ENCODE measurements at regions not wholly inside any gene's neighbourhood (a gene's known extent, or its start where the extent isn't known, plus 50 kb on each side); places are given as distances from the start of the nearest gene placed in this dataset.

DNA sequence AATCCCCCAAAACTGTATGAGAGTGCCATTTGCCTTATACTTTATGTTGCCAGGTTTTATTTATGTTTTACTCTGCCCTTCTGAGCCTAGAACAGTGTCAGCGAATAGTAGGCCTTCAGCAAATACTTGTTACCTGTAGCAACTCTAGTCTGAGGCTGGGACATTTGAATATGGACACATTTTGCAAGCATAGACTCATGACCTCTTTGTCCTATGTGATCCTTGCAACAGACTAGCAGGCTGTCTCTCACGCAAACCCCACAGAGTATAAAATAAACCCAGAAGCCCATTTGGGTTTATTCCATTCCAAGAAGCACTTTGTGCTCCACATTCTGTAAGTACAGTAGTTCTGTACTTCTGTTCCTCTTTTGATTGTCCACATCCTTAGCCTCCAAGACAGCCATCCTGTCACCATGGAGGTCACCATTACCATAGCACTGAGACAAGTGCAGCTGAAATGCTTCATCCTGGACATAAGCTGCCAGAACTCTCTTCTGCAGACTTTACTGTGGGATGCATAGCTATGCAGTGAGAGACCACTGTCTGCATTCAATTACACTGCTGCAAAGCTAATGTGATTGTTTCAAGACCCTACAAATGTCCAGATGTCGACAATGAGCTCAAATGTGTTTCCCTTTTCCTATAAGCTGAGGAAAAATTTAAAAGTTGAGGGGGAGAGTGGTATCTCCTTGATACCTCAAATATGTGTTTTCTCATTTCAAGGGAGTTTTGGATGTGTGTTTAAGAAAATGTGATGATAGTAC lies 425.7 kb downstream of the PID1 start:
- no peak overlapping the region for H2AFZ ChIP-seq (ENCODE audit: low read depth, low read length, severe bottlenecking)
- H3K9ac ChIP-seq (ENCODE audit: low read length), result no peak overlapping the region
- H4K20me1 ChIP-seq (ENCODE audit: low read depth, low read length), result no peaks in the 10 kb centered on the region
- no peak overlapping the region for H3K27ac ChIP-seq (ENCODE audit: low read depth, low read length)
- no peak overlapping the region for H3K4me3 ChIP-seq (ENCODE audit: insufficient read depth, low read length, poor library complexity, severe bottlenecking)
- H3F3A ChIP-seq (ENCODE audit: insufficient read depth), result no peaks in the 10 kb centered on the region
- H3K4me2 ChIP-seq (ENCODE audit: low read depth, low read length, poor library complexity, severe bottlenecking), result no peak overlapping the region
- H3K79me2 ChIP-seq (ENCODE audit: insufficient read depth, low read length), result no peaks in the 10 kb centered on the region
- H3K9me3 ChIP-seq (ENCODE audit: insufficient read depth, low read length), result no peaks in the 10 kb centered on the region
- H3K9me2 ChIP-seq (replicated peaks; ENCODE audit: insufficient read depth, low read length), result no peaks in the 10 kb centered on the region
- no peak for TF ChIP-seq EZH2phosphoT487 (conservative IDR thresholded peaks at IDR 0.05; ENCODE audit: low read length)
- TF ChIP-seq, protein P1, sequence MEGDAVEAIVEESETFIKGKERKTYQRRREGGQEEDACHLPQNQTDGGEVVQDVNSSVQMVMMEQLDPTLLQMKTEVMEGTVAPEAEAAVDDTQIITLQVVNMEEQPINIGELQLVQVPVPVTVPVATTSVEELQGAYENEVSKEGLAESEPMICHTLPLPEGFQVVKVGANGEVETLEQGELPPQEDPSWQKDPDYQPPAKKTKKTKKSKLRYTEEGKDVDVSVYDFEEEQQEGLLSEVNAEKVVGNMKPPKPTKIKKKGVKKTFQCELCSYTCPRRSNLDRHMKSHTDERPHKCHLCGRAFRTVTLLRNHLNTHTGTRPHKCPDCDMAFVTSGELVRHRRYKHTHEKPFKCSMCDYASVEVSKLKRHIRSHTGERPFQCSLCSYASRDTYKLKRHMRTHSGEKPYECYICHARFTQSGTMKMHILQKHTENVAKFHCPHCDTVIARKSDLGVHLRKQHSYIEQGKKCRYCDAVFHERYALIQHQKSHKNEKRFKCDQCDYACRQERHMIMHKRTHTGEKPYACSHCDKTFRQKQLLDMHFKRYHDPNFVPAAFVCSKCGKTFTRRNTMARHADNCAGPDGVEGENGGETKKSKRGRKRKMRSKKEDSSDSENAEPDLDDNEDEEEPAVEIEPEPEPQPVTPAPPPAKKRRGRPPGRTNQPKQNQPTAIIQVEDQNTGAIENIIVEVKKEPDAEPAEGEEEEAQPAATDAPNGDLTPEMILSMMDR (IDR thresholded peaks at IDR 0.05; ENCODE audit: insufficient read depth, low read length, poor library complexity, severe bottlenecking), result no peak
- no peaks in the 10 kb centered on the region for H3K27me3 ChIP-seq (ENCODE audit: low read length)
- H3K36me3 ChIP-seq (ENCODE audit: low read length), result no peaks in the 10 kb centered on the region

DNA sequence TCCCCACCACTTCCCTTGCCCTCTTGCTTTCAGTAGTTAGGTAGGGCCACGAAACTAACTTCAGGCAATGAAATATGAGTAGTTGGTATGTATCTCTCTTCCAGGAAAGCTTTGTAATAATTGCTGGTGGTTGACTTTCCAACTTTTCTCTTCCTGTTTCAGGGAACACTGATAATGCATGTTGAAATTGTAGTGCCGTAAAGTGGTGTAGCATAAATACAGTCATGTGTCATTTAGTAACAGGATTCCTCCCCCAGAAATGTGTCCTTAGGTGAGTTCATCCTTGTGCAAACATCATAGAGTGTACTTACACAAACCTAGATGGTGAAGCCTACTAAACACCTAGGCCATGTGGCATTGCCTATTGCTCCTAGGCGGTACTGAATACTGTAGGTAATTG lies 429.2 kb downstream of the PID1 start:
- Histone ChIP-seq H4K20me1 (ENCODE audit: low read depth, low read length) (no peaks in the 10 kb centered on the region), H3K9me3 (ENCODE audit: insufficient read depth, low read length) (no peaks in the 10 kb centered on the region), H3K9ac (ENCODE audit: low read length) (no peak overlapping the region), H3K36me3 (ENCODE audit: low read length) (no peaks in the 10 kb centered on the region), H3K27me3 (ENCODE audit: low read length) (no peaks in the 10 kb centered on the region), H3K9me2 (replicated peaks; ENCODE audit: insufficient read depth, low read length) (no peaks in the 10 kb centered on the region; the same call in 1 of the 2 replicates), H3K27ac (ENCODE audit: low read depth, low read length) (no peak overlapping the region), H3K4me2 (ENCODE audit: low read depth, low read length, poor library complexity, severe bottlenecking) (no peak overlapping the region), H3K4me3 (ENCODE audit: insufficient read depth, low read length, poor library complexity, severe bottlenecking) (no peak overlapping the region), H3F3A (ENCODE audit: insufficient read depth) (no peaks in the 10 kb centered on the region), H2AFZ (ENCODE audit: low read depth, low read length, severe bottlenecking) (no peak overlapping the region), H3K79me2 (ENCODE audit: insufficient read depth, low read length) (no peaks in the 10 kb centered on the region)
- TF ChIP-seq, protein P1 (IDR thresholded peaks at IDR 0.05; ENCODE audit: insufficient read depth, low read length, poor library complexity, severe bottlenecking), result no peak
- TF ChIP-seq EZH2phosphoT487 (conservative IDR thresholded peaks at IDR 0.05; ENCODE audit: low read length), result no peak

DNA sequence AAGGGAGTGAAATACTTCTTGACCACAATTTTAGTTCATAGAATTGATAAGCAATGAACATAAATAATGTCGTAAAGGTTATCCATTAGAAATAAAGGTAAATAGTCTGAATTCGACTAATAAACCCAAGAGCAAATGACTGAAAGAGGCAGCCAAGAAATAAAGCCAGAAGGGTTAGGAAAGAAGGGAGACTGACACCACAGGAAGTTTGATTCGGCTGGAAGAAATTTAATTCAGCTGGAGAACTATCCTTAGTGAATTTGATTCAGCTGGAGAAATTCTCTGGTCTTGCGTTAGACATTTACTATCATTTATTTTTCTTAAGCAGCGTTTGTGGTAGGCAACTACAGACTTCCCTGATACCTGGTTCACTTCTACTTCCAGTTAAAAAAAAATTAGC lies 429.6 kb downstream of the PID1 start:
- TF ChIP-seq, protein P1 (IDR thresholded peaks at IDR 0.05; ENCODE audit: insufficient read depth, low read length, poor library complexity, severe bottlenecking), result no peak
- no peak for TF ChIP-seq EZH2phosphoT487 (conservative IDR thresholded peaks at IDR 0.05; ENCODE audit: low read length)
- Histone ChIP-seq H3K27ac (ENCODE audit: low read depth, low read length) (no peak overlapping the region), H3K9me2 (replicated peaks; ENCODE audit: insufficient read depth, low read length) (no peaks in the 10 kb centered on the region; the same call in 1 of the 2 replicates), H4K20me1 (ENCODE audit: low read depth, low read length) (no peaks in the 10 kb centered on the region), H3K9me3 (ENCODE audit: insufficient read depth, low read length) (no peaks in the 10 kb centered on the region), H3K27me3 (ENCODE audit: low read length) (no peaks in the 10 kb centered on the region), H3K4me2 (ENCODE audit: low read depth, low read length, poor library complexity, severe bottlenecking) (no peak overlapping the region), H3K4me3 (ENCODE audit: insufficient read depth, low read length, poor library complexity, severe bottlenecking) (no peak overlapping the region), H2AFZ (ENCODE audit: low read depth, low read length, severe bottlenecking) (no peak overlapping the region), H3K79me2 (ENCODE audit: insufficient read depth, low read length) (no peaks in the 10 kb centered on the region), H3K9ac (ENCODE audit: low read length) (no peak overlapping the region), H3K36me3 (ENCODE audit: low read length) (no peaks in the 10 kb centered on the region), H3F3A (ENCODE audit: insufficient read depth) (no peaks in the 10 kb centered on the region)
